ENCODE measurements at regions not wholly inside any gene's neighbourhood (a gene's known extent, or its start where the extent isn't known, plus 50 kb on each side); places are given as distances from the start of the nearest gene placed in this dataset. TPM values are rescaled to one million over a fixed set of nuclear protein-coding genes. Genes with fewer than 3 reads are reported as not detected.
"Not testable (repeated sequence)": the region's sequence is repeated elsewhere in the genome, so short reads cannot be mapped to it uniquely, and the experiment has no call there.

- peaks cover 12% of the 10 kb centered on the region for H3K36me3 ChIP-seq (ENCODE audit: control insufficient read depth, insufficient read depth, low read length)
- 79% methylated on average over 15 of the region's 21 CpGs for WGBS (ENCODE audit: insufficient coverage)
- not testable (repeated sequence) for H3K27ac ChIP-seq (ENCODE audit: low read depth, low read length); H3K4me3 ChIP-seq (ENCODE audit: low read depth, low read length); DNase-seq (ENCODE audit: low read depth in 4 of 6, low spot score in 6 of 6); H3K9me3 ChIP-seq (ENCODE audit: control insufficient read depth, insufficient read depth, low read length); H3K27me3 ChIP-seq (ENCODE audit: control insufficient read depth, insufficient read depth, low read length)
- peaks cover 21% of the 10 kb centered on the region for H3K4me1 ChIP-seq (ENCODE audit: control insufficient read depth, insufficient read depth, low read length)
Measured at GRCh38 chr16:29604631-29605549, 58.2 kb upstream of the SPN start.

DNA sequence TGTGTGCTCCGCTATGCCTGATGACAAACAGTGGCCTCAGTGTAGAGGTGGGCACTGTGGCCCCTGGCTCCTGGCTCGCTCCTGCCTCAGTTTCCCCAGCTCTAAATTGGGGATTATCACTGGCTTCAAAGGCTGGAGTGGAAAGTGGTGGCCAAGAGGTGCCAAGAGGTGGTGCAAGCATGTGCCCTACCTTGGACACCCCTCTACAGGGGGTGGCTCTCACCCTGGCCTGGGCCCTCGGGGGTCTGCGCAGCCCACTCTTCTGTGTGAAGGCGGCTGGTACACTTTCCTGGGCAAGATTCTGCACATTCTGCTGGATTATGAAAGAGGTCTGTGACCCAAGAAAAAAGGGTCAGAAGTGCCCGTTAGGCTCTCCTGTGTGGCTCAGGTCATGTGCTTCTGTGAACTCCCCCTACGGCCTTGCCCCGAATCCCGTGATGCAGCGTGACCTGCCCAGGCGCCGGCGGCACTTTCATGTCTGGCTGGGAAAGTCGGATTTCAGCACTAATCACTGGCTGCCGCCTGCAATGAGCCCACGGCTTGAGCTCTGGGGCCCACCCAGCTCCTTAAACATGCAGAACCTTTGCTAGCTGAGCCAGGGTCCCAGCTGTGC lies 57.3 kb upstream of the SPN start:
- H3K9me3 ChIP-seq (ENCODE audit: control insufficient read depth, insufficient read depth, low read length); DNase-seq (ENCODE audit: low read depth in 4 of 6, low spot score in 6 of 6); H3K27me3 ChIP-seq (ENCODE audit: control insufficient read depth, insufficient read depth, low read length); H3K27ac ChIP-seq (ENCODE audit: low read depth, low read length); H3K4me3 ChIP-seq (ENCODE audit: low read depth, low read length): not testable (repeated sequence)
- Histone ChIP-seq H3K4me1 (ENCODE audit: control insufficient read depth, insufficient read depth, low read length) (peaks cover 21% of the 10 kb centered on the region), H3K36me3 (ENCODE audit: control insufficient read depth, insufficient read depth, low read length) (peaks cover 12% of the 10 kb centered on the region)
- 76% methylated on average over 6 of the region's 16 CpGs for WGBS (ENCODE audit: insufficient coverage)

- 70% methylated on average over 9 of the region's 26 CpGs for WGBS (ENCODE audit: insufficient coverage)
- DNase-seq (ENCODE audit: low read depth in 4 of 6, low spot score in 6 of 6); H3K4me3 ChIP-seq (ENCODE audit: low read depth, low read length); H3K9me3 ChIP-seq (ENCODE audit: control insufficient read depth, insufficient read depth, low read length); H3K27me3 ChIP-seq (ENCODE audit: control insufficient read depth, insufficient read depth, low read length); H3K27ac ChIP-seq (ENCODE audit: low read depth, low read length): not testable (repeated sequence)
- Histone ChIP-seq H3K36me3 (ENCODE audit: control insufficient read depth, insufficient read depth, low read length) (peaks cover 12% of the 10 kb centered on the region), H3K4me1 (ENCODE audit: control insufficient read depth, insufficient read depth, low read length) (peaks cover 21% of the 10 kb centered on the region)
Measured at GRCh38 chr16:29606669-29607427, 56.2 kb upstream of the SPN start.

- not testable (repeated sequence) for H3K27ac ChIP-seq (ENCODE audit: low read depth, low read length); H3K9me3 ChIP-seq (ENCODE audit: control insufficient read depth, insufficient read depth, low read length); H3K27me3 ChIP-seq (ENCODE audit: control insufficient read depth, insufficient read depth, low read length); DNase-seq (ENCODE audit: low read depth in 4 of 6, low spot score in 6 of 6); H3K4me3 ChIP-seq (ENCODE audit: low read depth, low read length)
- H3K4me1 ChIP-seq (ENCODE audit: control insufficient read depth, insufficient read depth, low read length) = peaks cover 21% of the 10 kb centered on the region
- H3K36me3 ChIP-seq (ENCODE audit: control insufficient read depth, insufficient read depth, low read length) = peaks cover 12% of the 10 kb centered on the region
- WGBS (ENCODE audit: insufficient coverage) = 83% methylated on average over 5 of the region's 11 CpGs
Measured at GRCh38 chr16:29607428-29607823, 55.6 kb upstream of the SPN start.

- H3K27ac ChIP-seq (ENCODE audit: low read depth, low read length); H3K27me3 ChIP-seq (ENCODE audit: control insufficient read depth, insufficient read depth, low read length); H3K9me3 ChIP-seq (ENCODE audit: control insufficient read depth, insufficient read depth, low read length); H3K36me3 ChIP-seq (ENCODE audit: control insufficient read depth, insufficient read depth, low read length): not testable (repeated sequence)
- Histone ChIP-seq H3K4me1 (ENCODE audit: control insufficient read depth, insufficient read depth, low read length) (peaks cover 14% of the 10 kb centered on the region), H3K4me3 (ENCODE audit: low read depth, low read length) (peak overlapping the region; percentile 51)
- WGBS (ENCODE audit: insufficient coverage) = 0% methylated on average over 20 of the region's 48 CpGs
- peak in 2 of 6 donors; percentile 22 to 30 for DNase-seq (ENCODE audit: low read depth in 4 of 6, low spot score in 6 of 6)
Measured at GRCh38 chr16:29612381-29613306, 50.4 kb upstream of the SPN start.

Small RNA genes in the stretch of these regions (small RNA-seq; reads per million reads assigned to genes)
- gene MIR3680-2 (ENCODE audit: low replicate concordance) = not detected

Measured in spinal cord (tissue), 10 donors.